ENCODE measurements at regions not wholly inside any gene's neighbourhood (a gene's known extent, or its start where the extent isn't known, plus 50 kb on each side); places are given as distances from the start of the nearest gene placed in this dataset.
A peak's percentile ranks its signal among the peaks of the same experiment; 100 is the strongest.
"Not testable (repeated sequence)": the region's sequence is repeated elsewhere in the genome, so short reads cannot be mapped to it uniquely, and the experiment has no call there.

DNA sequence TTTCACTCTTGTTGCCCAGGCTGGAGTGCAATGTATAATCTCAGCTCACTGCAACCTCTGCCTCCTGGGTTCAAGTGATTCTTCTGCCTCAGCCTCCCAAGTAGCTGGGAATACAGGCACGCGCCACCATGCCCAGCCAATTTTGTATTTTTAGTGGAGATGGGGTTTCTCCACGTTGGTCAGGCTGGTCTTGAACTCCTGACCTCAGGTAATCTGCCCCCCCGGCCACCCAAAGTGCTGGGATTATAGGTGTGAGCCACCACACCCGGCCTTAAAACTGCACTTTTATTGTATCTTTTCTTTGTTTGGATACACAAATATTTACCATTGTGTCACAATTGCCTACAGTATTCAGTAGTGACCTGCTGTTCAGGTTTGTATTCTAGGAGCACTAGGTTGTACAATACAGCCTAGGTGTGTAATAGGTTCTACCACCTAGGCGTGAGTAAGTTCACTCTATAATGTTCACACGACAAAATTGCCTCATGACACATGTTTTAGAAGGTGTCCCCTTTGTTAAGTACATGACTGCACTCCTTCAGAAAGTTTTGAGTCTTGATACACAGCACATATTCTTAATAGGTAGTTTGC lies 71.3 kb upstream of the SLC22A23 start:
- DNase-seq (ENCODE audit: low read depth): not testable (repeated sequence)

DNA sequence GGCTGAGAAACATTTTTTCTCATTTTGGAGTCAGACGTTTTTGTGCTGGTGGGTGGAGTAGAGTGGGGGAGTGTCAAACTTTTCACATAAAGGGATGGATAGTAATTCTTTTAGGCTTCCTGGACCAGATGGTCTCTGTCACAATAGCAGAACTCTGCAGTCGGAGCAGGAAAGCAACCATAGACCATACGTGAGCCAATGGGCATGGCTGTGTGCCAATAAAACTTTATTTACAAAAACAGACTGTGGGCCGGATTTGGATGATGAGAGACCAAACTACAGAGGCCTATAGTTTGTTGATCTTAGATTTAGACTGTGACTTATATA lies 70.8 kb upstream of the SLC22A23 start:
- no peak for DNase-seq (ENCODE audit: low read depth)

DNA sequence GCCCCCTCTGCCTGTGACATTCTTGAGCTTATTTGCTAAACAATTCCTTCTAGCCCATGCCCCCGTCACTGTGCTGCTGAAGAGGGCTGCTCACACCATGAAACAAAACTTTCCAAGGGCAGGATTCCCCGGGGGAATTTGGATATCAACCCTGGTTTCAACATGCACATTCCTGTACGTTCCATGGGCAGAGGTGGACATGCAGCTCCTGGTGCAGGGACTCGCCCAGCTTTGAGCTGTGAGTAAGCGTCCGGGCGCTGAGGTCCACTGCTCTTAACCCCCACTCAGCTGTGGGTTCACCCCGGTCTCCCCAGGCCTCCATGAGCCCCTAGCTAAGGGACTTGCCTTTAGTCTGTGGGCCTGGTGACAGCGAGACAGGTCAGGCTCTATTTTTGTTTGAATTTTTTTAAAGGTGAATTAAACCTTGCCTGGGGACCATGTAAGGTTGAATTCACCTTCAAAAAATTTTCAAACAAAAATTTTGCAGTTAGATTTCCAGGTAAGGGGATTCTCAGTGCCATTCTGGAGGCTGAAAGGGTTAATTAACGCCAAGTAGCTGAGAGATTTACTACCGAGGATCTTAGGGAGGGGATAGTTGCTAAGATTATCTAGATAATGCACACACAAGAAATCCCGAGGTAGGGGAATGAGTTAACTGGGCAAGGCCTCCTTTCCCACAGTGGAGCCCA lies 70.3 kb upstream of the SLC22A23 start:
- DNase-seq (ENCODE audit: low read depth): no peak

DNA sequence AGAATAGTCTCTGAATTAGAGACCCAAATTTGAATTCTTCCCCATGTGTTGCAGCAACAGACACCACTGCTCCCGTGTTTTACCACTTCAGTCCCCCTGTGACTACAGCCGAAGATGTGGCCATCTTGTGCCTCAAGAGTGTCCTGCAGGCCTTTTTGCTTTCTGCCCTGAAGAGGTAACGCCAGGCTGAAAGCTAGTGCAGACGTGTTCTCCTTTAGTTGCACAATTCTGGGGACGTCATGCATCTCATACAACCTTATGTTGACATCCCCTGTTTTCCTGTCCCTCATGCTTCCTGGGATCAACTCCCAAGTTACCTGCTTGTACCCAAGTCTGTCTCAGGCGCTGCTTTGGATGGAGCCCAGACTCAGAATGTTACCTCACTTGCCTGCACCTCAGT lies 69.1 kb upstream of the SLC22A23 start:
- DNase-seq (ENCODE audit: low read depth): no peak

DNA sequence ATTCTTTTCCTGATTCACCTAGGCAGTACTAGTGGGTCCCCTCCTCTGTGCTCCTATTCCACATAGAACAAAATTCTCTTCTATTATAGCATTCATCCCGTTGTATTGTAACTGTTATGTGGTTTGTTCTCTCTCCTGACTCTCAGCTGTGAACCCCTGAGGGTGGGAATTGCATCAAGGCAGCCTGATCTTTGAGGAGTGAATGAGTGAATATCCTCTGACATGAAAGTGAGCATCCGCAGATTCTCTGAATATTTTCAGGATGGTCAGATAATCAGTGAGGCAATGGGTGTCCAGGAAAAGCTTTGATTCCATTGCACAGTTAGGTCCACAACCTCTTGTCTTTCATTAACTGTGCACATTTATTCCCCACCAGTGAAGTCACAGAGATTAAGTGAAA lies 67.6 kb upstream of the SLC22A23 start:
- DNase-seq (ENCODE audit: low read depth): no peak

DNA sequence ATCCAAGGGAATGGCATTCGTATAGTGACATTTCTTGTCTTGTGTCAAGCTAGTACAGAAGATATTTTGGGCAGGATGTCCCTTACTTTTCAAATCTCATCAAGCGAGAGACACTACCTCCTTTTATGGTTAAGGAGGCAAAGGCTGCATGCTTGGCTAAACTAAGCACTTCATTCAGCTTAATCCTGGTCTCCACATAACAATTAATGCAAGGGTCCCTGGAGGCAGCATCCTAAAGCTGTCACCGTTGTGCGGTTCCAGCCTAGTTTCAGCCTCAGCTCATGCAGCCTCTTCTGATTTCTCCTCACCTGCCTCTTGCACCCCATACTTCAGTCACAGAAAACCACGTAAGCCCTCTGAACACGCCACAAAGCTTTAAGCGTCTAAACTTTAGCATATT lies 67.1 kb upstream of the SLC22A23 start:
- no peak for DNase-seq (ENCODE audit: low read depth)

DNA sequence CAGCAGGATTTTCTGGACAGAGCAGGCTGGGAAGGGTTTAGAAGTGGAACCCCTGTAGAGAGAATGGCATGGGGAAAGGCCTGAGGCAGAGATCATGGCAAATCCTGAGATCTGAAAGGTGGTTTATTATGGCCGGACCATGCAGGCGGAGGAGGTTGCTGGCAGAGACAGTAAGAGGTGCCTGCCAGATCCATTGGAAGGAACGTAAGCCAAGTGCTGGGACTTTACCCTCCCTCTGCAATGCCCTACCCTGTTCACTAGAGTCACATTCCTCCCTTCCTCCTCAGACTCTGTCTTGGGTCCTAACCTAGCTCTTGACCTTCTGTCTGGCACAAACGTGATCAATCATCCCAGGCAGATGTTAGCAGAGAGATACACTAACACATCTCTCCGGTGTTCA lies 66.4 kb upstream of the SLC22A23 start:
- no peak for DNase-seq (ENCODE audit: low read depth)

DNA sequence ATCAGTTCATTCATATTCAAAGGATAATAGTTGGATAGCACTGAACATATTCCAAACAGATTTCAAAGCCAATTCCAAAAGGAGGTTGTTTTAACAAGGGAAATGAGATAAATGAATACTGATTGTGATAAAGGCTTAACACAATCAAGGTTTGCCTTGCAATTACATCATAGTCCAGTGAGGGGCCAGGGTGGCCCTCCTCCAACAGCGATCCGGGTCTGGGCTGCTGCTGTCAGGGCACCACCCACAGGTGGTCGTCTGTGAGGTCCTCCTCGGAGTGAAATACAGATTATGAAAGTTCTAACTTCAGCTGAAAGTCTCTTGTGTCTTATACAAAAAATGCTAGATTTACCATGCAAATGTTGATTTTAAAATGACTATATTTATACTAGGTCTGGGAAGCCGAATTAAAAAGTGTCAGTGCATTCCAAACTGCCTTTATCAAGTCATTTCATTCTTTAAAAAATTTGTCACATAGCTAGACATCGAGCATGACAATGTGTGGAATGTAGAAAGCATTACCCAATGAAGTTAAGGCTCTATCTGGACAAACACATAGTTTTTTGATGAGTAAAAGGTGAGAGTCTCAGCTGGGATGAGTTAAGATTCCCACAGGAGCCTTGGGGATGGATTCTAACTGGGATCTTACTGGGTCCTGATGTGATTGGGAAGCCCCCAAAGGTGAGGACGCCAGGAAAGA lies 65.9 kb upstream of the SLC22A23 start:
- no peak for DNase-seq (ENCODE audit: low read depth)

DNA sequence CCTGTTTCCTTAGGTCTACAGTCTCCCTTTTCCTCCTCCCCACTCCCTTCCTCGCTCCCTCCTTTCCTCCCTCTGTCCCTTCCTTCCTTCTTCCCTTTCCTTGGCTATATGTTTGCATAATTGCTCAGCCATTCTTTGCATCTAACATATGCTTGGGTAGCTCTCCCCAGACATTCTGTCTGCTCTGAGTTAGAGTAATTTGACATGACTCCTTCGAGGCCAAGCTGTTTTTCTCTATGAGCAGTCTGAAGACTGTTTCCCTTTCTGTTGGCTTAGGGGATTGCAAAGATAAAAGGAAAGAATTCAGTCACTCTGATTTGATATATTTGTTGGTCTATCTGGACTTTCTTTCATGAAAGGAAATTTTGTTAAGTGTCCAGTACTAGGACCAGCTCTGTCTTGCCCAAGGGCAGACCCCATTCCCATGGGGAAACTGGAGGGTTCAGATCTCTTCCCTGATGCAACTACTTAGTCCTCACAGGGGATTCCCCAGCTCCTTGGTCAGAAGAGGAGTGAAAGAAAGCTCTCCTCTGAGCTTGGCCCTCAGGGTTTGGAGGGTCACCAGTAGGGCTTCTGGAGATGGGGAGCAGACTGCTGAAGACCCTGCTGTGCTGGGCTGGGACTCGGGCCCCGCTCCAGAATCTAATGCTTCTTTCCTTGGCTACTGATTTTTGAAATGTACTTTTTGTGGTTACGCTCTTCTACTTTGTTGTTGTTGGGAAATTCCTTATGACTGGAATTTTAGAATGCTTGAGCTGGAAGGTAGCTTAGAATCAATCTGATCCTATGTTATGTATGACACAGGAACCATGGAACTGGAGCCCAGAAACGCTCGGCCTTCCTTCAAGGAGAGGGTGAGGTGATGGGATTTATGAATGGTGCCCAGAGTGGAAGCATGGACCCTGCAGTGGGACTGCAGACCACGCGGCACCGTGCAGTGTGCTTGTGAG lies 63.7 kb upstream of the SLC22A23 start:
- DNase-seq (ENCODE audit: low read depth): no peak

DNA sequence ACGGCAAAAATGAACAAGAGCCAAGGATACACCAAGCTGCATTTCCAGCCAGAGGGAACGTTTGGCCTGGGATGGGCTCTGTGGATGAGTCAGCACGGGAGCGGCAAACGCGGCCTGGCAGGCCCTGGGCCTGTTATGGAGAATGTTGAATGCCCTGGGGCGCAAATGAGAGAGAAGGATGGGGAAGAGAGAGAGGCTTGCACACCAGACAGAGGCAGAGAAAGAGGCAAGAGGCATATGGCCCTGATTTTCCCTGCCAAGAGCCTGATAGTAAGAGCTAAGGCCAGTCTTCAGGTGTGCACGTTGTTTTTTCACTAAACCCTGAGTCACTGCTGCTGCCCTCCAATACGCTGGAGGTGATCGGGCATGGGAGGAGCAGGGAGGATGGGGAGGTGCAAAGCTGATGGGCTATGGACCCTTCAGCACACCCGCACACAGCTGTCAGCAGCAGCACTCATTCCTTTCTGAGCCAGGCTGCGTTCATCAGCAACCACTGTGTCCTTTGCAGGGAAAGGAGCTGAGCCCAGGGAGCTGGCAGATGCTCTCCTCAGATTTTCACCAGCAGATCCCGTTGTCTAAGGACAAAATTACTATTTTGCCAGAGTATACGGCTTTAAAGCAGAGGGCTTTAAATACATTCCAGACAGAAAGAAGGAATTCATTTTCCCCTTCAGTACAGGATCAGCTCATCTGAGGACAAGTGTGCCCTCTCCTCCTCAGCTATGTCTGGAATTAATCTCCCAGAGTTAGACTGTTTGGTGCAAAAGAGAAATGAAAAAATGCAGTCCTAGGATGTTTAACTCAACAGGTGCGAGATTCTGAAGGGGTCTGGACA lies 61.7 kb upstream of the SLC22A23 start:
- DNase-seq (ENCODE audit: low read depth): peak; percentile 86

DNA sequence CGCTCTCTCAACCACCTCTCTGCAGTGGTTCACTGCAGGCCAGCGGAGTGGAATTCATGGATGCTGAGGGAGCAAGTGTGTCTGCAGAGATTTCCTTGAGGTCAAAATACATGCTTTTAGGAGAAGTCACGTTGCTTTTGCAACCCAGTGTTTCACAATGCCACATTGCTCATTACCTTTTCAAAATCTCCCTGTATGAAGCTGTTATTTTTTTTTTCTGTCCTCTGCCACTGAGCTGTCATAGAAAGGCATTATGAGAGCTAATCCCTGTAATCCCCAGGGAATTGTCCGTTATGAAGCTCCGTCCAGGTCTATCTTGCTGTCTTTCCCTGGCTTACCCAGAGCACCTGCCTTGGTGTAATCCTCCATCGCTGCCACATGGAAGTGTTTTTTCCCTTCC lies 60.5 kb upstream of the SLC22A23 start:
- DNase-seq (ENCODE audit: low read depth): peak; percentile 40

DNA sequence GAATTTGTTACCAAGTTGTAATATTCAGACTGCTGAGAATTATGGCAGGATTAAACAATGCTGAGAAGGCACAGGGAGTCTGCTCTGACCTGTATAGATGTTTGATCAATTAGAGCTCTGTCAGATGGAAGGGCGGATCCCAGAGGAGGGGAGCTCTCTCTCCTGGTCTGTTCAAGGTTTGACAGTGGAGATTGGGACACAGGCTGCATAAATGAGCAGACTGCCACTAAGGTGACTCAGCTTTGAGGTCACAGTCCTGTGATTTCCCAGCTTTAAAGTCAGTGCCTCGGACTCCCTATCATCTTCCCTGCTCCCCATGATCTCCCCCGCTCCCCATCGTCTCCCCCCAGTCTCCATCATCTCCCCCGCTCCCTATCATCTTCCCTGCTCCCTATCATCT lies 59.2 kb upstream of the SLC22A23 start:
- no peak for DNase-seq (ENCODE audit: low read depth)

DNA sequence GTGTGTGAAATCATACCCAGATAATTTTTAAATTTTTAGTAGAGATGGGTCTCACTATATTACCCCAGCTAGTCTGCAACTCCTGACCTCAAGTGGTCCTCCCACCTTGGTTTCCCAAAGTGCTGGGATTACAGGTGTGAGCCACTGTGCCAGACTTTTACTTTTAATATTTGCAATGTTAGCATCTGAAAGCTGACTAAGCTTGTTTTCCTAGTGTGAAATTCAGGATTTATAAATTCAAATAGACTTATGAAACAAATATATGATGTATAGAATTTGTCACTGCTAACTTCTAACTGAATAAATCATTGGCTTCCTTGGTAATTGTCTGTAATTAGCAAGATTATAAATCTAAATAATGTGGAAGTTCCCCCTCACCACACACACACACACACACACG lies 58.8 kb upstream of the SLC22A23 start:
- DNase-seq (ENCODE audit: low read depth): no peak

DNA sequence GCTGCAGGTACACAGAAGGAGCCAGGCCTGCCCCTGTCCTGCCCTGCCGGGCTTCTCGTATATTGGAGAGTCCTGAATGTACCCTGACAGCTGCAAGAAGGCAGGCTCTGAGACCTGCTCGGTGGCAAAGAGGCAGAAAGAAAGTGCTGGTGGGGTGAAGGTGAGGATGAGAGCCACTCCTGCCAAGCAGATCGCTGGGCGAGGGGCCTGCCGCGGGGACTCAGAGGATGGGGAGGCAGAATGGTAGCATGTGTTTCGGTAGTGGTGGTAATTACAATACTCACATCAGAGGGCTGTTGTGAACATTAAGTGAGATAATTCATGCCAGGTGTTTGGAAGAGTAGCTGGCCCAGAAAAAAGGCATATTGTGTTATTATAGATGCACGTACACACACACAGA lies 56.6 kb upstream of the SLC22A23 start:
- DNase-seq (ENCODE audit: low read depth): no peak

DNA sequence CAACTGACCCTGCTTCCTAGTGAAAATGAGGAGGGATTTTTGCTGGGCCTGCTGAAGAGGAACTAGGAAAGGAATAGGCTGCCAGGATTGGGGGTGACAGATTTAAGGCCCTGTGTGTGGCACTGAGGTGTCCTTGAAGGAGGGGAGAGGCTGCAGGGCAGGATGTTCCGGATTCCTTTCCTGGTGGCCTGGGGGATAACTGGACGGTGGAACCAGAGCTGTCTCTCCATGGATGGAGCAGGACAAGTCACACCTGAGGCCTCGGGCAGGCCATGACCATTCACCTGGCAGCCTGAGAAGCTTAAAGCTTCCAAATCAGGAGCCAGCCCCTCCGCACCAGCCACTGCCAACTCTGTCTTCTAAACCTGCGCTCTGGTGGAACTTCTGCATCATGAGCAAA lies 56.0 kb upstream of the SLC22A23 start:
- no peak for DNase-seq (ENCODE audit: low read depth)

DNA sequence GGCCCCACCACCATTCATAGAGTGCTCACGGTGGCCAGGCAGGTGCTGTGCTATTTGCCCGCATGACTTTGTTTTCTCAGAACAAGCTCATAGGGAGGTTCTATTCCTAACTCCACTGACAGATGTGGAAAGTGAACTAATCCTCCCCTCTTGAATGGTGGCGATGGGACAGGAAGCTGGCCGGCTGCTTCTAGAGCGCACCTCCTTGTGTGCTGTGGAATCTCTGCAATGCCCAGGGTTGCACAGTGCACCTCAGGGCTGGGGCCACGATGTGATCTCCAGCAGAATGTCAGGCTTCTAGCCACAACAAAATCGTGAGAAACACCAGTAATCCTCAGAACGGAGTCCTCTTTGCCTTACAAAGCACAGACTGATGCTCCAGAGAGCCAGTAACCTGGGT lies 53.8 kb upstream of the SLC22A23 start:
- no peak for DNase-seq (ENCODE audit: low read depth)

DNA sequence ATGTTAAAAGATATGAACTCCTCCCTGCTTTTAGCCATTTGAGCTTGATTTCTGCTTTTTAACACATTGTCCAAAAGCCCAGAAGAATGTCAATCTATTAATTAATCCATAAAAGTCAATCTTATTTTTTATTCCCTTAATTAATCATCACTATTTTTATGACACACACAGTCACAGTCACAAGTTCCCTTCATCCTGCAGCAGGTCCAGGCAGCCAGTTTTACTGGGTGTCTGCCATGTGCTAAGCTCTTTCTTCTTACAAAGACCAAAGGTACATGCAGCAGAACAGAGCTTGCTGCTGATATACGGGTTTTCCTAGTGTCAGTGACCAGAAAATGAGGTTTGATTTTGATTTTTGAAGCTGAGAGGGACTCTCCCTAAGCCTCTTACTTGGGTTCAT lies 53.3 kb upstream of the SLC22A23 start:
- no peak for DNase-seq (ENCODE audit: low read depth)

DNA sequence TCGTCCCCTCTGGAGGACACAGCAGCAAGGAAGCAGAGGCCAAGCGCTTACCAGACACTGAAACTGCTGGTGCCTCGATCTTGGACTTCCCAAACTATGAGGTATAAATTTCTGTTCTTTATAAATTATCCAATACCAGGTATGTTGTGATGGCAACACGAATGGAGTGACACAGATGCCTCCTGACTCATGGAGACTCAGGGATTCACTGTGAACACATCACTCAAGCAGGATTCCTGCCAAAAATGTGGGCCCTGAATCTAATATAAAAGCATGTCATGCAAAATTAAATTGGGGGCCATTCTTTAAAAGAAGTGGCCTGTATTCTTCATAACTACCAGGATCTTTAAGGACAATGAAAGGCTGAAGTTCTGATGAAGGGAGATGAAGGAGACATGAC lies 52.5 kb upstream of the SLC22A23 start:
- peak; percentile 24 for DNase-seq (ENCODE audit: low read depth)

DNA sequence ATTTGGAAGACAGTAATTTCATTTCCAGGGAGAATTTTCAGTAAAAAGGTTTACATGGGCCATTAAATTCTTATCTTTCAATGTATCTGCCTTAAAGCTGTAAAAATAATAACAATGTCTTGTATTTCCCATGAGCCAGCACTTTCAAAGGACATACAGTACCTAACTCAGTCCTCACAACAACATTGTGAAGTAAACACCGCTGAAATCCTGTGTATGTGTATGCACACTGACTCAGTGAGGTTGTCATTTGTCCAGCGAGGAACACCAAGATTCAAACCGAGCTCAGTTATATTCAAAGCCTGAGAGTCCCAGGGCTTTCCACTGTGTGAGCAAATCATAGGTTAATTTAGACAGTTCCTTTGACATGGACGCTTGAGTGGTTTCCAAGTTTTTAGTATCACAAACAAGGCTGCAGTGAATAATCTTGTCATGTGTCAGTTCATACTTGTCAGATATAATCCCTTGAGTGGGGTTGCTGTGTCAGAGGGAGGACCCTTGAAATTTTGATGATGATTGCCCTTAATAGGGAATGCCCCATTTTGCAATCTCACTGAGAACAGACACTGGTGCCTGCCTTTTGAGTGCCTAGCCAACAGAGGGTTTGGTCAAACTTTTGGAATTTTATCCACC lies 50.0 kb upstream of the SLC22A23 start:
- no peak for DNase-seq (ENCODE audit: low read depth)

All from myocyte (in vitro differentiated cells).